Stimulated activated CD4-positive, alpha-beta T cell treated with anti-CD3 and anti-CD28 coated beads, Interleukin-1b, Interleukin-23, amount 100 ng/mL, for 1 hour (primary cell): ENCODE measurements at regions not wholly inside any gene's neighbourhood (a gene's known extent, or its start where the extent isn't known, plus 50 kb on each side); places are given as distances from the start of the nearest gene placed in this dataset.
"Not testable (repeated sequence)": the region's sequence is repeated elsewhere in the genome, so short reads cannot be mapped to it uniquely, and the experiment has no call there.

ENCODE experiments used
- DNase-seq, 2 donors: peaks; one replicate each; pipeline ENCODE4 v3.0.0-alpha.2; 2020; ENCODE audit warnings: low read depth in 2 of 2

GRCh38 chr2:133882159-133882558 is 313.9 kb upstream of the NCKAP5 start:
- not testable (repeated sequence) for DNase-seq

- DNase-seq, result no peak
These were observed 316.6 kb upstream of the NCKAP5 start for GRCh38 chr2:133884739-133885381.

DNA sequence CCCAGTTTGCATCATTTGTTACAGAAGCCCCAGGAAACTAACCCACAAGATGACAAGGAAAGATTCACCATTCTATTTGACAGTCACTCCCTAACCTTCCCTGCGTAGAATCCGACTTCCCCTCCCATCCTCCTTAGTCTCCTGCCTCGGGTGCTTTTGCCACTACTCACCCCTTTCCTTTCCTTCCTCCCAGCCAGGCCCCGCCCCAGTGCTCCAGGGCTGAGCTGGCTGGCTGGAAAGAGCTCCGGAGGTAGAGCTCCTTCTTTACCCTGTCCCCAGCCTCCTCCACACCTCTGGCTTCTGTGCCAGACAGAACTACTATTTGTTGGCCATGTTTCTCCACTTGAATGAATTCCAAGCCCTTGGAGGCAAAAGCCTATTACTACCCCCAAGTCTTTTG is 317.6 kb upstream of the NCKAP5 start:
- DNase-seq, result no peak

DNA sequence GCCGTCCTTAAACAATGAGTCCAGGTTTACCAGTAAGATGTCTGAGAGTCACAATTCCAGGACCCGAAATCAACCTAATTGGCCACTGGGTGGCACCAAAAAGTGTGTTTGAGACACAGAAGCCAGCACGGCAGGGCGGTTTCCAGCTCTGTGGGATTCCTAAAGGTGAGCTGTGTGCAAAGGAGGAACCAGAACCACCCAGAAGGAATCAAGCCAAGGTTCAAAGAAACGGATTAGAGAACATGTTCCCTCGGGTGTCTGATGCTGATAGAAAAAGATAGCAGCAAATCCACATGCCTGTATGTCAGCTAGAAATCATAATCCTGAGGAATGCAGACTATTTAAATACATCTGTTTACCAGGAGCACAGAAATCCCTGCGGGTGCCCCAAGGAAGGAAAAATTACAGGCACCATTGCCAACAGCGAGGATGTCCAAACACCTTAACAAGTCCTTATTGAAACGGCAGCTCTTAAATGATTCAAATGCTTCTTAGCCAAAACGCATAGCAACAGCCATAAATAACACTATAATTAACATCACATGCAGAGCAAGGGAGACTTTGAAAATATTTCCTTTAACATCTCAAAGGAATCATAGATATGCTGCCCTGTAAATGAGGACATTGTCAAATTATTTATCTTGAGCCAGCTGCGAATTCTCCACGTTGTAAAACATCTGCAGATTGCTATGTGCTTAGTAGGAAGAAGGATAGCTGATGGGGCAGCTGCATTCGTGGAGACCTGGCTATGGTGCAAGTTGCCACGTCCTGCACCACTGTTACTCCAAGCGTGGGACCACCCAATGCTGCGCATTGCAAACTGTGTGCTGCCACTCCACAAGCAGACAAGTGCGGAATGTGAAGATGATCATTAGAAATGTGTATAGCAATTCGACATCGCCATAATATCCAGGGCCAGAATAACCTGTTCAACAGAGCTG is 318.7 kb upstream of the NCKAP5 start:
- DNase-seq, result peak in 1 of 2 donors; percentile 9

GRCh38 chr2:133887676-133888040 is 319.4 kb upstream of the NCKAP5 start:
- no peak for DNase-seq

DNA sequence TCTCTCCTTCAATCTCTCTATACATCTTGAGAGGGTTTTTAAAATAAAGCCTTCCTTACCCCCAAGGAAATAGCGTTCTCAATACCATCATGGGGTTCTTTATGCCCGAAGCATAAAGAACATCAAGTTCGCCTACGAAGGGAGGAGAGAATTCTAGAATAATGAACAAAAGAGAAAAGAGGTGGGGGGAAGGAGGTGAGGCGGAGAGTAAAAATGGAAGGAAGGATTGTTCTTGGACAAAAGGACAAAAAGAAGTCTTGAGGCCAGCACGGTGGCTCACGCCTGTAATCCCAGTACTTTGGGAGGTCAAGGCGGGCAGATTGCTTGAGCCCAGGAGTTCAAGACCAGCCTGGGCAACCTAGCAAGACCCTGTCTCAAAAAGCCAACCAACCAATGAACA is 319.8 kb upstream of the NCKAP5 start:
- no peak for DNase-seq

DNA sequence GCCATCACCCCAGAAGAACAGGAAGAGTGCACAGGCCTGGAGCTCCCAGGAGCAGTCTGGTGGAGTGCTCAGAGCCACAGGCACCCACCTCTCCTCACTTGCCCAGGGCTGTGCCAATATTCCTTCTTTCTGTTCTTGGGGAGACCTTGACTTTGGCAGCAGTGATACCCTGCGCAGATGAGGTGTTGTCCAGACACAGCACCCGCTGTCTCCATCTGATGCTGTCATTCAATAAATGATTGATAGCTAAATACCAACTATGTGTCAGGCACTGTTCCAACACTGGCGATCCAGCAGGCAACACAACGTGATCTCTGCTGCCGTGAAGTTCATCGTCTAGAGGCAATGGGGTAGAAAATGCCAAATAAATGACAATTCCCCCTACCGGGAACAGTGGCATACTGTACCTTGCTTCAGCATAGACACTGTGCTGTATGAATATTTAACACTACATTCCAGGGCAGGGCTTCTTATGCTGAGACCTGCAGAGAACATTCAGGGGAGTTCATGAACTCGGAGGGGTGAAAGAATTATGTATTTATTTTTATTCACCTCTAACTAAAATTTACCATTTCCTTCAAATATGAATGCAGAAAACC is 320.5 kb upstream of the NCKAP5 start:
- no peak for DNase-seq

DNA sequence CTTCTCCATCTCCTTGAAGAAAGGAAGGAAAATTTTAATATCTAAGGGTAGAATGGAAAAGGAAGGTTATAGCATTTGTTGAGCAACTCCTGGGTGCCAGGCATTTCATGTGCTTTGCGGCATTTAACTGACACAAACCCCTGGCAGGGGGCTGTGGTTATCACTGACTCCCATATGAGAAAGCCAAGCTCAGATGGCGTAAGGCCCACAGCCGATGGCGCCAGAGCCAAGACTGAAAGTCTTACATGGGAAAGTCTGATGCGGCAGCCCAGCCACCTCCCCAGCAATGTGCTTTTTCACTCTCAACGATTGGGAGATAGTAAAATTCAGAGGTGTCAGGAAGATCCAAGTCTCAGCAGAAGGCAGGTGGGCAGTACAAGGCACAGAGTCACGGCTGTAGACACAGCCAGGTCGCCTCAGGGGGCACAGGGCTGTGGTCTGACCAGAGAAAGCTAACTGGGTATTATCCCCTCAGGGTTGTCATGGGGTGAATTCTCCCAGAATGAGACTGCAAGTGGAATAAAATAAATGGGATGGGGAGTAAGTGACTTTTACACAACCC is 324.2 kb upstream of the NCKAP5 start:
- DNase-seq, result no peak

GRCh38 chr2:133894429-133894828 is 326.2 kb upstream of the NCKAP5 start:
- DNase-seq, result no peak

DNA sequence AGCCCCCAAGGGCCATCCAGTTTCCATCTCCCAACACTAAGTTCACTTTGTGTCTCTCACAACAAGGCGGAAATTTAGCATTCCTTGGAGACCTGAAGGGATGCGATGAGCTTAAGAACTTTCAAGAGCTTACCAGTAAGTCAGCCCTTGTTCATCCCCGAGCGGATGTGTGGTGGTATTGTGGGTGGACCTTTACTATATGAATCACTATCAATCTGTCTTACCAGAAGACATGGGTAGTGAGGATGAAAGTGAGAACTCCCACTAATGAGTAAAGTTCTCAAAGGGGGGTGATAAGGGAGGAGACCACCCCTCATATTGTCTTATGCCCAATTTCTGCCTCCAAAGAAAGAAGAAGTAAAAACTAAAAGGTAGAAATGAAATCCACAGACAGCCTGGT is 329.6 kb upstream of the NCKAP5 start:
- DNase-seq, result not testable (repeated sequence)

DNA sequence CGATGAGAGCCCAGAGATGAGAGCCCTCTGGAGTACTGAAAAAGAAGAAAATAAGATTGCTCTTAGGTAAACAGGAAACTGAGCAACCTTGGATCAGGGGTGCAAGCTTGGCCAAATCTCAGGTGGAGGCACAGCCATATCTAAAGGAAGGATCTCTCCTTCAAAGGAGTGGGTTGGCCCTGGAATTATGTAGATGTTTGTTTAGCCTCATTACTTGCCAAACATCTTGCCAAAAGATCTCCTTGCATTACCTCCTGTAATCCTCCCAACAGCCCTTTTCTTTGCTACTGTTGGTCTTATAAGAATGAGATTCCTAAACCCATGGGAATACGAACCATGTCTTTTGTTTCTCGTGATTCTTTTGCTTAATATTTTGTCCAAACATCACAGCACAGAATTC is 332.6 kb upstream of the NCKAP5 start:
- no peak for DNase-seq

- DNase-seq, result no peak
These were observed 338.1 kb upstream of the NCKAP5 start for GRCh38 chr2:133906396-133906795.

GRCh38 chr2:133906926-133907325 is 338.7 kb upstream of the NCKAP5 start:
- no peak for DNase-seq

DNA sequence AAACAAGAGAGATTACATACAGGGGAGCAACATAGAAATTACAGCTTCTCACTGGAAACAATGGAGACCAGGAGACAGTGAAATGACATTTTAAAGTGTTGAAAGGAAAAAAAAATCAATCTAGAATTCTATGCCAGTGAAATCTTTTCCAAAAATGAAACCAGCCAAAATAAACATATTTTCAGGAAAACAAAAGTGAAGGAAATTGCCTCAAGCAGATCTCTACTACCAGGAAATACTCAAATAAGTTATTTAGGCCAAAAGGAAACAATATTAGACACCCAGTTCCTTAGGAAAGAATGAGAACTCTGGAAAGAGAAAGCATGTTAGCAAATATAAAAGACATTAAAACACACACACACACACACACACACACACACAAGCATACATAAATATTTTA is 339.9 kb upstream of the NCKAP5 start:
- no peak for DNase-seq

GRCh38 chr2:133918141-133918540 is 335.7 kb upstream of the MGAT5 start:
- no peak for DNase-seq

DNA sequence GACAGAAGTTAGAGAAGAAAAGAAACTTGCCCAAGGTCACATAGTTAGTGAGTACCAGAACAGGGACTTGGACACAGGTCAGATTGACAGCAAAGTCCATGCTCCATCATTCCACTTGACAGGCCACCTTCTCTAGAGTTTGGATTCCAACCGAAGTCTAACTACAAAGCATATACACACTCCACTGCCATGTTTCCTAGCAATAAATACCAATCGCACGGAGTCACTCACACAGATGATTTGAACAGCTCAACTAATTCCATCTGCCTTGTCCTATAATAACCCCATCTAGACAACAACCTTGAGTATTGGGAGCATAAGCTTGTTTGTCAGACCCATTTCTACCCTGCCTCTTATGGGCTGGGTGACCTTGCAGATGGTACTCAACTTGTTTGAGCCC is 334.6 kb upstream of the MGAT5 start:
- DNase-seq, result no peak

DNA sequence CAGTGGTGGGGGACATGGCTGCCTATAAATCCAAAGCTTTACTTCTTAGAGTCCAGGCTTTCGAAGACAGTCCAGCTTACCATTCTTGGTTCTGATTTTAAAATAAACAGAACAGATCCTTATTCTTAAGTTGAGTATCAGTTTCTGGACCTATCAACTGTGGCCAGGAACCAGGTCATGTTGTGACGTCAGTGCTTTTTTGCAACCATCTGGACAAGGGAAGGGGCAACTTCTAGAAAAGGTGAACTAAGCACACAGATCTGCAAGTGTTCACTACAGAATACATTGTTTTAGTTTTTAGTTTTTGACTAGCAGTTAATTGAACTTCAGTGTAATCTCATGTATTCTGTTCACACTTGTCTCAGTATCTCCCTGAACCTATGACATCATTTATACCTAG is 326.0 kb upstream of the MGAT5 start:
- no peak for DNase-seq

DNA sequence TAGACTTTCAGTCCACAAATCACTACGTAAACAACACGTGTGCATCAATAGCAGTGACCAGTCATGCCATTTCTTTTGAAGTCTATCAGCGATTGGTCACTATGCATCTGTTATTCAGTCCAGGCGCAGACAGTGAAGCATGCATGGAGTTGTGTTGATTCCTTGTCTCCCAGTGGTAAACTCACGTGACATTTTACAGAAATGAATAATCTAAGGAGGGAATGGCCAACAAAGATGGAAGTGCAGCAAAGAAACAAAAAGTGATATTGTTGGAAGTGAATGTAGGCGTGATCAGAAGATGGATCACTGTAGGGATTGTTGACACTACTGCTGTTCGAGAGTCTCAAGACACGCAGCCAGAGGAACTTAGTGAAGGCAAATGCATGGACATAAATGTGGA is 317.8 kb upstream of the MGAT5 start:
- DNase-seq, result no peak

DNA sequence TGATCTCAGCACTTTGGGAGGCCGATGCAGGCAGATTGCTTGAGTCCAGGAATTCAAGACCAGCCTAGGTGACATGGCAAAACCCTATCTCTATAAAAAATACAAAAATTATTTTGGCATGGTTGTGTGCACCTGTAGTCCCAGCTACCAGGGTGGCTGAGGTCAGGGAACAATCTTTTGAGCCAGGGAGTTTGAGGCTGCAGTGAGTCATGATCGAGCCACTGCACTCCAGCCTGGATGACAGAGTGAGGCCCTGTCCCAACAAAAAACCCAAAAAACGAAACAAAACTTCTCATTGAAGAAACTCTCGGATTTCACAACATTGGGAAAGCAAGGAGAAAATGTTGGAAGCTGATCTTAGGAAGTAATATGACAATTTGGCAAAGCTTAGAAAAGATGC is 317.3 kb upstream of the MGAT5 start:
- DNase-seq, result no peak

DNA sequence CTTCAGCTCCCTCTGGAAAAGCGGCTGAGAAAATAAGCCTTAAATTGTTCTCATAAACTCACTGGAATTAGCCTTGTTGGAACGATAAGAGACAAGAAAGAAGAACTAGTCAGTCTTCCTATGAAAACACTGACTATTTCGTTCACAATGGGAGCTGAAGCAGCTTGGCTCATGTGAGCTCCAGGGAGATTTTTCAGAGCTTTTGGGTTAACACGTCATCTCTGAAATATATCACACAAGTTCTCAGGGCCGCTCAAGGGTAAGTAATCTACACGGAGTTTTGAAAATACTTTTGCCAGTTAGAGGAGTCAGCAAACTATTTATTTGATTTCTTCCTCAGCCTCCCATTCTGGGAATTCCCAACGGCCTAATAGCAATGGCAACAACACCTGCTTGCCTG is 316.2 kb upstream of the MGAT5 start:
- no peak for DNase-seq

GRCh38 chr2:133940134-133940533 is 313.7 kb upstream of the MGAT5 start:
- no peak for DNase-seq

DNA sequence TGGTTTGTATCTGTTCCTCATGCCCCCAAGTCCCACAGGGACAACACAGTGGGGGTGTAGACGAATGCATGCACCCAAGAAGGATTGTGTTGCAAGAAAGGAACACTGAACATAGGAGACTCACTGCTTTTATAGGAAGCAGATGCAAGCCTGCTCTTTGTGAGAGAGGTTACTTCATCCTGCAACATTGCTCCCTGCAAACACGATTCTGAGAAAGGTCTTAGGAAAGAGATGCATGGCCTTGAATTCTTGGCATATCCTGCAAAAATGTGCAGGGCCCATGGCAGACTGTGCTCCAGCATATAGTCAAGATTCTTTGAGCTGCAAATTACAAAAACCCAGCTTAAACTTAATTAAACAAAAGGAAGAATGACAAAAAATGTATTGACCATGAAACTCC is 312.2 kb upstream of the MGAT5 start:
- no peak for DNase-seq

GRCh38 chr2:133942398-133942797 is 311.5 kb upstream of the MGAT5 start:
- no peak for DNase-seq
